HG02885 (cell line): ENCODE measurements at regions not wholly inside any gene's neighbourhood (a gene's known extent, or its start where the extent isn't known, plus 50 kb on each side); places are given as distances from the start of the nearest gene placed in this dataset.

Experiments used
- ATAC-seq: cut with Tn5 transposase; IDR thresholded peaks from one replicate; pipeline ENCODE4 v1.9.1; 2021; ENCODE audit warnings: mild to moderate bottlenecking; ENCODE audit not compliant: unreplicated experiment, poor library complexity

GRCh38 chrX:39930786-39931528, 166.8 kb downstream of the BCOR start:
- ATAC-seq, result no peak

- ATAC-seq, result no peak
Observed at GRCh38 chrX:39931529-39932282, 166.1 kb downstream of the BCOR start.

GRCh38 chrX:39935411-39936064, 162.2 kb downstream of the BCOR start:
- ATAC-seq, result no peak

GRCh38 chrX:39936886-39937770, 160.6 kb downstream of the BCOR start:
- ATAC-seq, result peak; percentile 66

GRCh38 chrX:39938466-39938865, 159.3 kb downstream of the BCOR start:
- ATAC-seq, result no peak

- no peak for ATAC-seq
Observed at GRCh38 chrX:39939678-39940077, 158.1 kb downstream of the BCOR start.

GRCh38 chrX:39941332-39941920, 156.3 kb downstream of the BCOR start:
- ATAC-seq, result no peak

- ATAC-seq, result no peak
Observed at GRCh38 chrX:39944416-39944815, 153.3 kb downstream of the BCOR start.

- no peak for ATAC-seq
Observed at GRCh38 chrX:39945709-39946108, 152.0 kb downstream of the BCOR start.

- no peak for ATAC-seq
Observed at GRCh38 chrX:39946822-39947221, 150.9 kb downstream of the BCOR start.

GRCh38 chrX:39948582-39948981, 149.2 kb downstream of the BCOR start:
- ATAC-seq, result no peak

GRCh38 chrX:39950018-39950688, 147.6 kb downstream of the BCOR start:
- no peak for ATAC-seq

GRCh38 chrX:39952989-39953388, 144.8 kb downstream of the BCOR start:
- no peak for ATAC-seq

- ATAC-seq, result no peak
Observed at GRCh38 chrX:39953879-39954278, 143.9 kb downstream of the BCOR start.

- ATAC-seq, result no peak
Observed at GRCh38 chrX:39954851-39955250, 142.9 kb downstream of the BCOR start.

GRCh38 chrX:39955625-39956024, 142.1 kb downstream of the BCOR start:
- ATAC-seq, result no peak

GRCh38 chrX:39956803-39957394, 140.9 kb downstream of the BCOR start:
- no peak for ATAC-seq

GRCh38 chrX:39957816-39958566, 139.8 kb downstream of the BCOR start:
- no peak for ATAC-seq
